Caco-2 (cell line): ENCODE measurements at regions not wholly inside any gene's neighbourhood (a gene's known extent, or its start where the extent isn't known, plus 50 kb on each side); places are given as distances from the start of the nearest gene placed in this dataset.
"Not testable (repeated sequence)": the region's sequence is repeated elsewhere in the genome, so short reads cannot be mapped to it uniquely, and the experiment has no call there.

ENCODE experiments used
- BruUV-seq: library from RNA; stranded (reverse); fragments of 400-500 nt; replicated peaks from 2 replicates; lab custom pipeline; 2021; lab: Mats Ljungman, UMichigan
- CTCF ChIA-PET: fragments of 300-600 bp; sonication (Branson Sonifier 250); formaldehyde crosslinking; loops from one replicate; lab custom pipeline; 2022; ENCODE audit warnings: antibody characterized with exemption; lab: Charles Lee
- POLR2A ChIA-PET: fragments of 300-600 bp; sonication (Branson Sonifier 250); formaldehyde crosslinking; loops from one replicate; lab custom pipeline; 2022; ENCODE audit warnings: antibody characterized with exemption; lab: Charles Lee
- DNase-seq, 2 experiments: peaks; one replicate each; pipeline versions ENCODE4 v3.0.0 to v3.0.0-alpha.2; 2020 to 2022
- H3K27me3 ChIP-seq: replicated peaks from 2 replicates; pipeline ENCODE4 v1.6.0; 2011; ENCODE audit warnings: low read length; ENCODE audit not compliant: control insufficient read depth, insufficient read depth
- H3K36me3 ChIP-seq: 2 replicates; pipeline ENCODE4 v1.5.1; 2011; ENCODE audit warnings: low read length; ENCODE audit not compliant: control insufficient read depth, insufficient read depth
- H3K4me1 ChIP-seq: fragments of 250-450 bp; sonication (Bioruptor Pico); 2 replicates; pipeline ENCODE4 v1.5.1; 2020; ENCODE audit warnings: mild to moderate bottlenecking
- H3K4me3 ChIP-seq: 2 replicates; pipeline ENCODE4 v1.5.1; 2011; ENCODE audit warnings: low read depth, mild to moderate bottlenecking, control low read depth, low read length
- H3K9me3 ChIP-seq: fragments of 250-450 bp; sonication (Bioruptor Pico); 2 replicates; pipeline ENCODE4 v1.5.1; 2020; ENCODE audit warnings: mild to moderate bottlenecking, moderate library complexity
- H3K27ac Mint-ChIP-seq: one replicate; pipeline ENCODE4 v1.8.0; 2022; ENCODE audit warnings: mixed read lengths; ENCODE audit not compliant: unreplicated experiment
- H3K27me3 Mint-ChIP-seq: one replicate; pipeline ENCODE4 v1.8.0; 2022; ENCODE audit warnings: mixed read lengths; ENCODE audit not compliant: insufficient read depth, unreplicated experiment
- H3K36me3 Mint-ChIP-seq: one replicate; pipeline ENCODE4 v1.8.0; 2022; ENCODE audit warnings: mild to moderate bottlenecking, mixed read lengths; ENCODE audit not compliant: insufficient read depth, unreplicated experiment
- H3K4me1 Mint-ChIP-seq: one replicate; pipeline ENCODE4 v1.8.0; 2022; ENCODE audit warnings: low read depth, mixed read lengths; ENCODE audit not compliant: unreplicated experiment
- H3K4me3 Mint-ChIP-seq: one replicate; pipeline ENCODE4 v1.8.0; 2022; ENCODE audit warnings: mild to moderate bottlenecking, moderate library complexity, mixed read lengths; ENCODE audit not compliant: unreplicated experiment
- H3K9me3 Mint-ChIP-seq: one replicate; pipeline ENCODE4 v1.8.0; 2022; ENCODE audit warnings: mixed read lengths; ENCODE audit not compliant: unreplicated experiment
- CTCF ChIP-seq, 2 experiments: fragments of 200-600 bp in 1 of 2; IDR thresholded peaks; 1 replicate in 1 of 2; 2 replicates in 1 of 2; pipeline versions ENCODE4 v1.5.1 to v1.8.0; 2011 to 2022; ENCODE audit warnings: antibody characterized with exemption in 1 of 2, control low read depth in 1 of 2, inconsistent platforms in 1 of 2, low read depth in 1 of 2, low read length in 1 of 2, mild to moderate bottlenecking in 1 of 2, moderate library complexity in 1 of 2; ENCODE audit not compliant: insufficient read depth in 1 of 2, severe bottlenecking in 1 of 2, unreplicated experiment in 1 of 2
- intact Hi-C: fragments of 100-400 bp; cut with micrococcal nuclease; formaldehyde crosslinking; loops from one replicate; pipeline ENCODE4 v1.10.0; 2022; ENCODE audit not compliant: unreplicated experiment

- DNase-seq, H3K36me3 ChIP-seq, H3K4me3 ChIP-seq, BruUV-seq, H3K36me3 Mint-ChIP-seq, CTCF ChIA-PET, intact Hi-C loops, POLR2A ChIA-PET, H3K27me3 ChIP-seq, H3K4me1 Mint-ChIP-seq, H3K4me1 ChIP-seq, H3K9me3 Mint-ChIP-seq, H3K4me3 Mint-ChIP-seq, H3K27ac Mint-ChIP-seq, H3K9me3 ChIP-seq, H3K27me3 Mint-ChIP-seq: not testable (repeated sequence)
These were observed 410.9 kb downstream of the CHL1 start for GRCh38 chr3:607480-607879.

GRCh38 chr3:621714-622113 is 425.2 kb downstream of the CHL1 start:
- no TSS peak for BruUV-seq
- H3K27me3 ChIP-seq = no peaks in the 10 kb centered on the region
- no peaks in the 10 kb centered on the region for H3K36me3 Mint-ChIP-seq
- no peak overlapping the region for H3K27ac Mint-ChIP-seq
- no peak overlapping the region for H3K4me3 Mint-ChIP-seq
- TF ChIP-seq CTCF (IDR thresholded peaks at IDR 0.05; ENCODE audit: insufficient read depth in 1 of 2, low read depth in 1 of 2, low read length in 1 of 2, severe bottlenecking in 1 of 2, unreplicated experiment in 1 of 2) = no peak
- no peaks in the 10 kb centered on the region for H3K4me1 Mint-ChIP-seq
- no peaks in the 10 kb centered on the region for H3K36me3 ChIP-seq
- H3K4me3 ChIP-seq = no peak overlapping the region
- intact Hi-C loops = no loop called here
- no peak for DNase-seq
- peaks cover 2% of the 10 kb centered on the region for H3K27me3 Mint-ChIP-seq
- CTCF ChIA-PET = no interaction called here
- H3K9me3 Mint-ChIP-seq = no peaks in the 10 kb centered on the region
- no peaks in the 10 kb centered on the region for H3K9me3 ChIP-seq
- POLR2A ChIA-PET = no interaction called here
- H3K4me1 ChIP-seq = no peaks in the 10 kb centered on the region

- Mint-ChIP-seq H3K27ac (no peak overlapping the region), H3K9me3 (no peaks in the 10 kb centered on the region), H3K27me3 (peaks cover 2% of the 10 kb centered on the region), H3K4me1 (no peaks in the 10 kb centered on the region), H3K36me3 (no peaks in the 10 kb centered on the region), H3K4me3 (no peak overlapping the region)
- no TSS peak for BruUV-seq
- intact Hi-C loops = no loop called here
- H3K4me3 ChIP-seq = no peak overlapping the region
- no peak for DNase-seq
- POLR2A ChIA-PET = no interaction called here
- H3K4me1 ChIP-seq = no peaks in the 10 kb centered on the region
- TF ChIP-seq CTCF (IDR thresholded peaks at IDR 0.05; ENCODE audit: insufficient read depth in 1 of 2, low read depth in 1 of 2, low read length in 1 of 2, severe bottlenecking in 1 of 2, unreplicated experiment in 1 of 2) = no peak
- H3K36me3 ChIP-seq = no peaks in the 10 kb centered on the region
- CTCF ChIA-PET = no interaction called here
- no peaks in the 10 kb centered on the region for H3K9me3 ChIP-seq
- no peaks in the 10 kb centered on the region for H3K27me3 ChIP-seq
These were observed 425.8 kb downstream of the CHL1 start for GRCh38 chr3:622314-622713.
